ENCODE measurements at regions not wholly inside any gene's neighbourhood (a gene's known extent, or its start where the extent isn't known, plus 50 kb on each side); places are given as distances from the start of the nearest gene placed in this dataset.

GRCh38 chr10:2012209-2012608, 274.9 kb upstream of the ADARB2 start:
- TF ChIP-seq, protein P1, sequence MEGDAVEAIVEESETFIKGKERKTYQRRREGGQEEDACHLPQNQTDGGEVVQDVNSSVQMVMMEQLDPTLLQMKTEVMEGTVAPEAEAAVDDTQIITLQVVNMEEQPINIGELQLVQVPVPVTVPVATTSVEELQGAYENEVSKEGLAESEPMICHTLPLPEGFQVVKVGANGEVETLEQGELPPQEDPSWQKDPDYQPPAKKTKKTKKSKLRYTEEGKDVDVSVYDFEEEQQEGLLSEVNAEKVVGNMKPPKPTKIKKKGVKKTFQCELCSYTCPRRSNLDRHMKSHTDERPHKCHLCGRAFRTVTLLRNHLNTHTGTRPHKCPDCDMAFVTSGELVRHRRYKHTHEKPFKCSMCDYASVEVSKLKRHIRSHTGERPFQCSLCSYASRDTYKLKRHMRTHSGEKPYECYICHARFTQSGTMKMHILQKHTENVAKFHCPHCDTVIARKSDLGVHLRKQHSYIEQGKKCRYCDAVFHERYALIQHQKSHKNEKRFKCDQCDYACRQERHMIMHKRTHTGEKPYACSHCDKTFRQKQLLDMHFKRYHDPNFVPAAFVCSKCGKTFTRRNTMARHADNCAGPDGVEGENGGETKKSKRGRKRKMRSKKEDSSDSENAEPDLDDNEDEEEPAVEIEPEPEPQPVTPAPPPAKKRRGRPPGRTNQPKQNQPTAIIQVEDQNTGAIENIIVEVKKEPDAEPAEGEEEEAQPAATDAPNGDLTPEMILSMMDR (conservative IDR thresholded peaks at IDR 0.05; ENCODE audit: low read length) = no peak
- TF ChIP-seq EZH2phosphoT487 (IDR thresholded peaks at IDR 0.05; ENCODE audit: borderline replicate concordance, low read depth, low read length) = no peak
